ENCODE measurements at regions not wholly inside any gene's neighbourhood (a gene's known extent, or its start where the extent isn't known, plus 50 kb on each side); places are given as distances from the start of the nearest gene placed in this dataset.

DNA sequence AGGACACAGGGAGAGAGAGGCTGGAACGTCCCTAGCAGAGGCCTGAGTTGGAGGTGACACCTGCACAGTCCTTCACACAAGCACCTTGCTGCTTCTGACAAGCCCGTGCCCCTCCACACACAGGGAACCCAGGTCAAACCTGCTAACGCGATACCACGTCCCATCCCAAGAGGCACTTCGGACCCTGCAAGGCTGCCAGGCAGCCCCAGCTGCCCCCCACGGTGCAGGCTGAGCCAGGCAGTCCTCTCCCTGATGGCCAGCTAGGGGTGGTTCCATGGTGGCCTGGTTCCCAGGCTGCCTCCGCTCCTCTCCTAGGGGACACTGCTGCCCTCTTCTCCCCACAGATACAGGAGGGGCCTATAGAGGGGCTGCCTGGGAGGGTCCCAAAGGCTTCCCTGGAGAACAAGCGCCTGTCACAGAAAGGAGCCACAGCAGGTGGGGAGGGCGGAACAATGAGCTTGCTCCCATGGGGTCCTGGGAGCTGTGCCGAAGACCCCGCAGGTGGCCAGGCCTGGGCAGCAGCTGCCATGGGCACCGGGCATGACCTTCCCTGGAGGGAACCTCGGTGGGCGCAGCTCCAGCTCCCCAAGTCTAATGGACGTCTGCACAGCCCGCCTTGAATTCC is 434.2 kb upstream of the MYT1L start (continued):
- TF ChIP-seq, protein P1, sequence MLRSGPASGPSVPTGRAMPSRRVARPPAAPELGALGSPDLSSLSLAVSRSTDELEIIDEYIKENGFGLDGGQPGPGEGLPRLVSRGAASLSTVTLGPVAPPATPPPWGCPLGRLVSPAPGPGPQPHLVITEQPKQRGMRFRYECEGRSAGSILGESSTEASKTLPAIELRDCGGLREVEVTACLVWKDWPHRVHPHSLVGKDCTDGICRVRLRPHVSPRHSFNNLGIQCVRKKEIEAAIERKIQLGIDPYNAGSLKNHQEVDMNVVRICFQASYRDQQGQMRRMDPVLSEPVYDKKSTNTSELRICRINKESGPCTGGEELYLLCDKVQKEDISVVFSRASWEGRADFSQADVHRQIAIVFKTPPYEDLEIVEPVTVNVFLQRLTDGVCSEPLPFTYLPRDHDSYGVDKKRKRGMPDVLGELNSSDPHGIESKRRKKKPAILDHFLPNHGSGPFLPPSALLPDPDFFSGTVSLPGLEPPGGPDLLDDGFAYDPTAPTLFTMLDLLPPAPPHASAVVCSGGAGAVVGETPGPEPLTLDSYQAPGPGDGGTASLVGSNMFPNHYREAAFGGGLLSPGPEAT (IDR thresholded peaks at IDR 0.05; ENCODE audit: low read depth), result no peak
- TF ChIP-seq RAD51 (IDR thresholded peaks at IDR 0.05) (no peak), HDAC6 (IDR thresholded peaks at IDR 0.05; ENCODE audit: unreplicated experiment) (no peak), TAF1 (IDR thresholded peaks at IDR 0.05; ENCODE audit: borderline replicate concordance, low read depth, low read length) (no peak), NR2C2 (IDR thresholded peaks at IDR 0.05; ENCODE audit: borderline replicate concordance, control insufficient read depth, insufficient read length, low read depth) (no peak), BMI1 (IDR thresholded peaks at IDR 0.05; ENCODE audit: borderline replicate concordance) (no peak), YY1 (IDR thresholded peaks at IDR 0.05; ENCODE audit: low read depth, low read length) (no peak)
- TF ChIP-seq, protein P2, sequence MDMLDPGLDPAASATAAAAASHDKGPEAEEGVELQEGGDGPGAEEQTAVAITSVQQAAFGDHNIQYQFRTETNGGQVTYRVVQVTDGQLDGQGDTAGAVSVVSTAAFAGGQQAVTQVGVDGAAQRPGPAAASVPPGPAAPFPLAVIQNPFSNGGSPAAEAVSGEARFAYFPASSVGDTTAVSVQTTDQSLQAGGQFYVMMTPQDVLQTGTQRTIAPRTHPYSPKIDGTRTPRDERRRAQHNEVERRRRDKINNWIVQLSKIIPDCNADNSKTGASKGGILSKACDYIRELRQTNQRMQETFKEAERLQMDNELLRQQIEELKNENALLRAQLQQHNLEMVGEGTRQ (IDR thresholded peaks at IDR 0.05; ENCODE audit: borderline replicate concordance, low read depth, low read length), result no peak

DNA sequence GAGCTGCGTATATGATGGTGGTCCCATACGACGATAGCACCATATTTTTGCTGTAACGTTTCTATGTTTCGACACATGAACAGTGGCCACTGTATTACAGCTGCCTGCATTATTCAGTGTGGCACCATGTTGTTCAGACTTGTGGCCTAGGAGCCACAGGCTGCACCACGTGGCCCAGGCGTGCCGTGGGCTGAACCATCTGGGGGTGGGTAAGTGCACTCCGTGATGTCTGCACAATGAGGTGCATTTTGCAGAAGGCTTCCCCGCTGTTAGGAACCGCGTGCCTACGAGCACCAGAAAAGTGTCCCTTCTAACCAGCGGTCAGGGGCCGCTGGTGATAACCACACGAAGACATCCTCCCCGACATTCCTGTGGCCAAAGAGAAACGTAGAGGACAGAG is 433.7 kb upstream of the MYT1L start:
- Histone ChIP-seq H3K4me1 (ENCODE audit: control insufficient read depth, insufficient read depth, low read length) (no peaks in the 10 kb centered on the region), H2AFZ (ENCODE audit: control insufficient read depth, low read depth, low read length) (no peak overlapping the region), H3K4me3 (no peak overlapping the region), H3K36me3 (ENCODE audit: control insufficient read depth in 2 of 2, insufficient read depth in 2 of 2, low read length in 1 of 2) (no peaks in the 10 kb centered on the region), H3K9ac (ENCODE audit: control insufficient read depth, insufficient read depth, low read length) (no peak overlapping the region), H3K79me2 (ENCODE audit: control insufficient read depth, insufficient read depth, low read length) (no peaks in the 10 kb centered on the region), H3K27ac (ENCODE audit: control insufficient read depth, insufficient read depth) (no peak overlapping the region), H3K4me2 (ENCODE audit: control insufficient read depth, insufficient read depth) (no peak overlapping the region), H3K9me3 (replicated peaks; ENCODE audit: control insufficient read depth, insufficient read depth, low read length) (no peaks in the 10 kb centered on the region; the same call in 2 of the 3 replicates), H4K20me1 (ENCODE audit: control insufficient read depth, insufficient read depth) (no peaks in the 10 kb centered on the region), H3K27me3 (replicated peaks in 1 of 2; ENCODE audit: control insufficient read depth in 2 of 2, insufficient read depth in 2 of 2, low read length in 1 of 2) (no peaks in the 10 kb centered on the region)
- FAIRE-seq, result no peak
- no peak for ATAC-seq
- CTCF ChIA-PET, result no interaction called here
- RAD21 ChIA-PET (ENCODE audit: unreplicated experiment), result no interaction called here
- no peak for DNase-seq (ENCODE audit: low read depth, low spot score)
- WGBS (ENCODE audit: insufficient coverage, insufficient replicate concordance, low lambda C conversion rate, missing lambda C conversion rate), result 57% methylated on average over 18 of the region's 18 CpGs
- POLR2A ChIA-PET, result no interaction called here
- SMC1A ChIA-PET (ENCODE audit: uncharacterized antibody, unreplicated experiment), result no interaction called here
- no TSS peak for BruUV-seq (replicated peaks)
- in situ Hi-C loops (cut with MboI), result no loop called here
- intact Hi-C loops (cut with micrococcal nuclease; ENCODE audit: unreplicated experiment), result no loop called here
- TF ChIP-seq NFYA (IDR thresholded peaks at IDR 0.05; ENCODE audit: borderline replicate concordance, low read depth, low read length), result no peak
- TF ChIP-seq HDAC2 (IDR thresholded peaks at IDR 0.05), result no peak
- TF ChIP-seq, protein P3, sequence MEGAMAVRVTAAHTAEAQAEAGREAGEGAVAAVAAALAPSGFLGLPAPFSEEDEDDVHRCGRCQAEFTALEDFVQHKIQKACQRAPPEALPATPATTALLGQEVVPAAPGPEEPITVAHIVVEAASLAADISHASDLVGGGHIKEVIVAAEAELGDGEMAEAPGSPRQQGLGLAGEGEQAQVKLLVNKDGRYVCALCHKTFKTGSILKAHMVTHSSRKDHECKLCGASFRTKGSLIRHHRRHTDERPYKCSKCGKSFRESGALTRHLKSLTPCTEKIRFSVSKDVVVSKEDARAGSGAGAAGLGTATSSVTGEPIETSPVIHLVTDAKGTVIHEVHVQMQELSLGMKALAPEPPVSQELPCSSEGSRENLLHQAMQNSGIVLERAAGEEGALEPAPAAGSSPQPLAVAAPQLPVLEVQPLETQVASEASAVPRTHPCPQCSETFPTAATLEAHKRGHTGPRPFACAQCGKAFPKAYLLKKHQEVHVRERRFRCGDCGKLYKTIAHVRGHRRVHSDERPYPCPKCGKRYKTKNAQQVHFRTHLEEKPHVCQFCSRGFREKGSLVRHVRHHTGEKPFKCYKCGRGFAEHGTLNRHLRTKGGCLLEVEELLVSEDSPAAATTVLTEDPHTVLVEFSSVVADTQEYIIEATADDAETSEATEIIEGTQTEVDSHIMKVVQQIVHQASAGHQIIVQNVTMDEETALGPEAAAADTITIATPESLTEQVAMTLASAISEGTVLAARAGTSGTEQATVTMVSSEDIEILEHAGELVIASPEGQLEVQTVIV (IDR thresholded peaks at IDR 0.05; ENCODE audit: borderline replicate concordance, partially characterized antibody), result no peak
- TF ChIP-seq ZSCAN29 (IDR thresholded peaks at IDR 0.05), result no peak
- TF ChIP-seq, protein P4, sequence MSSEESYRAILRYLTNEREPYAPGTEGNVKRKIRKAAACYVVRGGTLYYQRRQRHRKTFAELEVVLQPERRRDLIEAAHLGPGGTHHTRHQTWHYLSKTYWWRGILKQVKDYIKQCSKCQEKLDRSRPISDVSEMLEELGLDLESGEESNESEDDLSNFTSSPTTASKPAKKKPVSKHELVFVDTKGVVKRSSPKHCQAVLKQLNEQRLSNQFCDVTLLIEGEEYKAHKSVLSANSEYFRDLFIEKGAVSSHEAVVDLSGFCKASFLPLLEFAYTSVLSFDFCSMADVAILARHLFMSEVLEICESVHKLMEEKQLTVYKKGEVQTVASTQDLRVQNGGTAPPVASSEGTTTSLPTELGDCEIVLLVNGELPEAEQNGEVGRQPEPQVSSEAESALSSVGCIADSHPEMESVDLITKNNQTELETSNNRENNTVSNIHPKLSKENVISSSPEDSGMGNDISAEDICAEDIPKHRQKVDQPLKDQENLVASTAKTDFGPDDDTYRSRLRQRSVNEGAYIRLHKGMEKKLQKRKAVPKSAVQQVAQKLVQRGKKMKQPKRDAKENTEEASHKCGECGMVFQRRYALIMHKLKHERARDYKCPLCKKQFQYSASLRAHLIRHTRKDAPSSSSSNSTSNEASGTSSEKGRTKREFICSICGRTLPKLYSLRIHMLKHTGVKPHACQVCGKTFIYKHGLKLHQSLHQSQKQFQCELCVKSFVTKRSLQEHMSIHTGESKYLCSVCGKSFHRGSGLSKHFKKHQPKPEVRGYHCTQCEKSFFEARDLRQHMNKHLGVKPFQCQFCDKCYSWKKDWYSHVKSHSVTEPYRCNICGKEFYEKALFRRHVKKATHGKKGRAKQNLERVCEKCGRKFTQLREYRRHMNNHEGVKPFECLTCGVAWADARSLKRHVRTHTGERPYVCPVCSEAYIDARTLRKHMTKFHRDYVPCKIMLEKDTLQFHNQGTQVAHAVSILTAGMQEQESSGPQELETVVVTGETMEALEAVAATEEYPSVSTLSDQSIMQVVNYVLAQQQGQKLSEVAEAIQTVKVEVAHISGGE (CRISPR knock-in tag; IDR thresholded peaks at IDR 0.05), result no peak
- no peak for TF ChIP-seq YBX1 (IDR thresholded peaks at IDR 0.05)
- TF ChIP-seq ZNF384 (IDR thresholded peaks at IDR 0.05; ENCODE audit: borderline replicate concordance, low read depth, low read length), result no peak

All from GM12878 (cell line).